ENCODE measurements at regions not wholly inside any gene's neighbourhood (a gene's known extent, or its start where the extent isn't known, plus 50 kb on each side); places are given as distances from the start of the nearest gene placed in this dataset.
"Not testable (repeated sequence)": the region's sequence is repeated elsewhere in the genome, so short reads cannot be mapped to it uniquely, and the experiment has no call there.

GRCh38 chr15:95043236-95043932 lies 812.0 kb downstream of the MCTP2 start:
- not testable (repeated sequence) for TF ChIP-seq RAD21 (IDR thresholded peaks at IDR 0.05; ENCODE audit: low read length); CTCF (IDR thresholded peaks at IDR 0.05); RFX5 (IDR thresholded peaks at IDR 0.05; ENCODE audit: low read length); IRF3 (IDR thresholded peaks at IDR 0.05; ENCODE audit: low read depth, low read length); ELF1 (IDR thresholded peaks at IDR 0.05); JUND (IDR thresholded peaks at IDR 0.05); EP300 (IDR thresholded peaks at IDR 0.05; ENCODE audit: borderline replicate concordance in 1 of 2, low read depth in 1 of 2, low read length in 1 of 2); FOXM1 (IDR thresholded peaks at IDR 0.05; ENCODE audit: low read depth)
- TF ChIP-seq, protein P1, sequence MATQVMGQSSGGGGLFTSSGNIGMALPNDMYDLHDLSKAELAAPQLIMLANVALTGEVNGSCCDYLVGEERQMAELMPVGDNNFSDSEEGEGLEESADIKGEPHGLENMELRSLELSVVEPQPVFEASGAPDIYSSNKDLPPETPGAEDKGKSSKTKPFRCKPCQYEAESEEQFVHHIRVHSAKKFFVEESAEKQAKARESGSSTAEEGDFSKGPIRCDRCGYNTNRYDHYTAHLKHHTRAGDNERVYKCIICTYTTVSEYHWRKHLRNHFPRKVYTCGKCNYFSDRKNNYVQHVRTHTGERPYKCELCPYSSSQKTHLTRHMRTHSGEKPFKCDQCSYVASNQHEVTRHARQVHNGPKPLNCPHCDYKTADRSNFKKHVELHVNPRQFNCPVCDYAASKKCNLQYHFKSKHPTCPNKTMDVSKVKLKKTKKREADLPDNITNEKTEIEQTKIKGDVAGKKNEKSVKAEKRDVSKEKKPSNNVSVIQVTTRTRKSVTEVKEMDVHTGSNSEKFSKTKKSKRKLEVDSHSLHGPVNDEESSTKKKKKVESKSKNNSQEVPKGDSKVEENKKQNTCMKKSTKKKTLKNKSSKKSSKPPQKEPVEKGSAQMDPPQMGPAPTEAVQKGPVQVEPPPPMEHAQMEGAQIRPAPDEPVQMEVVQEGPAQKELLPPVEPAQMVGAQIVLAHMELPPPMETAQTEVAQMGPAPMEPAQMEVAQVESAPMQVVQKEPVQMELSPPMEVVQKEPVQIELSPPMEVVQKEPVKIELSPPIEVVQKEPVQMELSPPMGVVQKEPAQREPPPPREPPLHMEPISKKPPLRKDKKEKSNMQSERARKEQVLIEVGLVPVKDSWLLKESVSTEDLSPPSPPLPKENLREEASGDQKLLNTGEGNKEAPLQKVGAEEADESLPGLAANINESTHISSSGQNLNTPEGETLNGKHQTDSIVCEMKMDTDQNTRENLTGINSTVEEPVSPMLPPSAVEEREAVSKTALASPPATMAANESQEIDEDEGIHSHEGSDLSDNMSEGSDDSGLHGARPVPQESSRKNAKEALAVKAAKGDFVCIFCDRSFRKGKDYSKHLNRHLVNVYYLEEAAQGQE (IDR thresholded peaks at IDR 0.05; ENCODE audit: low read depth, low read length), result not testable (repeated sequence)
